Uterus (tissue), 3 donors: ENCODE measurements at regions not wholly inside any gene's neighbourhood (a gene's known extent, or its start where the extent isn't known, plus 50 kb on each side); places are given as distances from the start of the nearest gene placed in this dataset.

Experiments used
- DNase-seq, 2 donors: peaks; one replicate each; pipeline ENCODE4 v3.0.0-alpha.2; 2019 to 2020
- H3K27ac ChIP-seq, 2 donors: fragments of 200-600 bp; sonication (generic); 1 replicate in 1 of 2; 2 replicates in 1 of 2; pipeline ENCODE4 v1.5.1; 2016 to 2018
- H3K27me3 ChIP-seq, 2 donors: fragments of 200-600 bp; sonication (generic); one replicate each; pipeline ENCODE4 v1.5.1; 2018 to 2019; ENCODE audit warnings: control low read depth in 1 of 2
- H3K36me3 ChIP-seq, 2 donors: fragments of 200-600 bp; sonication (generic); one replicate each; pipeline ENCODE4 v1.5.1; 2019; ENCODE audit warnings: control low read depth in 1 of 2
- H3K4me1 ChIP-seq, 2 donors: fragments of 200-600 bp; sonication (generic); one replicate each; pipeline ENCODE4 v1.5.1; 2018 to 2019; ENCODE audit warnings: control low read depth in 1 of 2
- H3K4me3 ChIP-seq, 2 donors: fragments of 200-600 bp; sonication (generic); 1 replicate in 1 of 2; 2 replicates in 1 of 2; pipeline ENCODE4 v1.5.1; 2018 to 2019; ENCODE audit warnings: mild to moderate bottlenecking in 1 of 2
- H3K9me3 ChIP-seq, 2 donors: fragments of 200-600 bp; sonication (generic); one replicate each; pipeline ENCODE4 v1.5.1; 2019; ENCODE audit warnings: control low read depth in 1 of 2
- CTCF ChIP-seq, 4 experiments: fragments of 200-600 bp in 2 of 4; fragments of 450-650 bp in 2 of 4; sonication (generic) in 2 of 4; IDR thresholded peaks; one replicate each; pipeline ENCODE4 v1.5.1; 2016 to 2019; ENCODE audit warnings: antibody characterized with exemption in 4 of 4, mild to moderate bottlenecking in 2 of 4, moderate library complexity in 1 of 4
- POLR2A ChIP-seq, 2 donors: fragments of 450-650 bp; IDR thresholded peaks; one replicate each; pipeline ENCODE4 v1.6.1; 2016; ENCODE audit warnings: antibody characterized with exemption in 2 of 2, mild to moderate bottlenecking in 1 of 2, moderate library complexity in 1 of 2
- intact Hi-C: fragments of 100-400 bp; cut with DNase I; formaldehyde crosslinking; loops from one replicate; pipeline ENCODE4 v1.15.1; 2023; ENCODE audit warnings: low total_unique reads
- donor health status: DM: yes; HTN: yes; CAD: no.

- H3K36me3 ChIP-seq, result no peaks in the 10 kb centered on the region
Measured at GRCh38 chr4:24002330-24002966, 112.6 kb upstream of the PPARGC1A start.

GRCh38 chr4:24001486-24002329 lies 111.9 kb upstream of the PPARGC1A start:
- TF ChIP-seq CTCF (IDR thresholded peaks at IDR 0.05) (no peak), POLR2A (IDR thresholded peaks at IDR 0.05) (no peak)
- no peak overlapping the region for H3K4me3 ChIP-seq
- intact Hi-C loops, result no loop called here

More at GRCh38 chr4:24002330-24002966, 112.6 kb upstream of the PPARGC1A start:
- intact Hi-C loops, result no loop called here
- Histone ChIP-seq H3K27me3 (no peaks in the 10 kb centered on the region), H3K9me3 (no peaks in the 10 kb centered on the region), H3K4me3 (no peak overlapping the region), H3K4me1 (no peaks in the 10 kb centered on the region), H3K27ac (no peak overlapping the region)
- no peak for DNase-seq
- TF ChIP-seq POLR2A (IDR thresholded peaks at IDR 0.05) (no peak), CTCF (IDR thresholded peaks at IDR 0.05) (no peak)

GRCh38 chr4:24000470-24000831 lies 110.6 kb upstream of the PPARGC1A start:
- Histone ChIP-seq H3K27me3 (no peaks in the 10 kb centered on the region), H3K27ac (no peak overlapping the region), H3K9me3 (no peaks in the 10 kb centered on the region), H3K4me1 (no peaks in the 10 kb centered on the region), H3K36me3 (no peaks in the 10 kb centered on the region), H3K4me3 (no peak overlapping the region)
- TF ChIP-seq CTCF (IDR thresholded peaks at IDR 0.05) (no peak), POLR2A (IDR thresholded peaks at IDR 0.05) (no peak)
- DNase-seq, result no peak
- intact Hi-C loops, result no loop called here

More at GRCh38 chr4:24001486-24002329, 111.9 kb upstream of the PPARGC1A start:
- H3K27ac ChIP-seq, result no peak overlapping the region
- no peaks in the 10 kb centered on the region for H3K27me3 ChIP-seq
- DNase-seq, result no peak
- H3K9me3 ChIP-seq, result no peaks in the 10 kb centered on the region
- no peaks in the 10 kb centered on the region for H3K4me1 ChIP-seq
- H3K36me3 ChIP-seq, result no peaks in the 10 kb centered on the region

GRCh38 chr4:23999714-24000469 lies 110.0 kb upstream of the PPARGC1A start:
- Histone ChIP-seq H3K27ac (no peak overlapping the region), H3K4me1 (no peaks in the 10 kb centered on the region), H3K36me3 (no peaks in the 10 kb centered on the region), H3K27me3 (no peaks in the 10 kb centered on the region), H3K9me3 (no peaks in the 10 kb centered on the region), H3K4me3 (no peak overlapping the region)
- intact Hi-C loops, result no loop called here
- no peak for DNase-seq
- TF ChIP-seq CTCF (IDR thresholded peaks at IDR 0.05) (no peak), POLR2A (IDR thresholded peaks at IDR 0.05) (no peak)

- intact Hi-C loops, result no loop called here
- no peak overlapping the region for H3K27ac ChIP-seq
- DNase-seq, result no peak
- no peak for TF ChIP-seq CTCF (IDR thresholded peaks at IDR 0.05)
- H3K4me3 ChIP-seq, result no peak overlapping the region
- no peaks in the 10 kb centered on the region for H3K36me3 ChIP-seq
- no peaks in the 10 kb centered on the region for H3K9me3 ChIP-seq
- H3K27me3 ChIP-seq, result no peaks in the 10 kb centered on the region
- no peaks in the 10 kb centered on the region for H3K4me1 ChIP-seq
Measured at GRCh38 chr4:23993373-23993772, 103.5 kb upstream of the PPARGC1A start.
